ENCODE measurements at regions not wholly inside any gene's neighbourhood (a gene's known extent, or its start where the extent isn't known, plus 50 kb on each side); places are given as distances from the start of the nearest gene placed in this dataset.

DNA sequence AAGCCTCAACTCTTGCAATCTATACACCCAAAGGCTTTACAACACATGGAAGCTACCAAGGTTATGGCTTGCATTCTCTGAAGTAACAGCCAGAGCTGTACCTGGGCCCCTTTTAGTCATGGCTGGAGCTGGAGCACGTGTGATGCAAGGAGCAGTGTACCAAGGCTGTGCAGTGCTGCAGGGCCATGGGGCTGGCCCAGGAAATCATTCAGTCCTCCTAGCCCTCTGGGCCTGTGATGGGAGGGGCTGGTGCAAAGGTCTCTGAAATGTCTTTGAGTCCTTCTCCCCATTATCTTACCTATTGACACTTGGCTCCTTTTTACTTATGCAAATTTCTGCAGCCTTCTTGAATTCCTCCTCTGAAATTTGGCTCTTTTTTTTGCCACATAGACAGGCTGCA, 500.1 kb upstream of the FAM47C start:
- TF ChIP-seq, protein P1, sequence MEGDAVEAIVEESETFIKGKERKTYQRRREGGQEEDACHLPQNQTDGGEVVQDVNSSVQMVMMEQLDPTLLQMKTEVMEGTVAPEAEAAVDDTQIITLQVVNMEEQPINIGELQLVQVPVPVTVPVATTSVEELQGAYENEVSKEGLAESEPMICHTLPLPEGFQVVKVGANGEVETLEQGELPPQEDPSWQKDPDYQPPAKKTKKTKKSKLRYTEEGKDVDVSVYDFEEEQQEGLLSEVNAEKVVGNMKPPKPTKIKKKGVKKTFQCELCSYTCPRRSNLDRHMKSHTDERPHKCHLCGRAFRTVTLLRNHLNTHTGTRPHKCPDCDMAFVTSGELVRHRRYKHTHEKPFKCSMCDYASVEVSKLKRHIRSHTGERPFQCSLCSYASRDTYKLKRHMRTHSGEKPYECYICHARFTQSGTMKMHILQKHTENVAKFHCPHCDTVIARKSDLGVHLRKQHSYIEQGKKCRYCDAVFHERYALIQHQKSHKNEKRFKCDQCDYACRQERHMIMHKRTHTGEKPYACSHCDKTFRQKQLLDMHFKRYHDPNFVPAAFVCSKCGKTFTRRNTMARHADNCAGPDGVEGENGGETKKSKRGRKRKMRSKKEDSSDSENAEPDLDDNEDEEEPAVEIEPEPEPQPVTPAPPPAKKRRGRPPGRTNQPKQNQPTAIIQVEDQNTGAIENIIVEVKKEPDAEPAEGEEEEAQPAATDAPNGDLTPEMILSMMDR (IDR thresholded peaks at IDR 0.05), result no peak
- no peak for TF ChIP-seq POLR2A (IDR thresholded peaks at IDR 0.05)
